ENCODE measurements at regions not wholly inside any gene's neighbourhood (a gene's known extent, or its start where the extent isn't known, plus 50 kb on each side); places are given as distances from the start of the nearest gene placed in this dataset.

DNA sequence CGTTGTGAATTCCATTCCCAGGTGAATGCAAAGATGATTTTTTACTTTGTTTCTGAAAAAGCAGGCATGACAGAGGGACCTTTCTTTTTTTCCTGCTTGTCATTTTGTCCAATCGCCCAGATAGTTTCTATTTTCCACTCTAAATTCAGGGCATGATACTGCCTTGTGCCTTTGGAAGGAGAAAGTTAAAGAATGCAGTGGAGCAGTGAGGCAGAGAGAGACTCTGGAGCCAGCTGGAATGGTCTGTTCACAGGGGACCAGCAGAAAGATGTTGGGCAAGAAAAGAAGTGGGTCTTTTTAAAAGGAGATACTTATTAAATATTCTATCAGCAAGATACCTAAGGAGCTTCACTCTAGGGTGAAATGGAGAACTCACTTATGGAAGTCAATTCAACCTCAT, 532.3 kb downstream of the BRINP1 start:
- Histone ChIP-seq H3K79me1 (ENCODE audit: insufficient read depth, low read depth, low read length, poor library complexity, severe bottlenecking) (no peaks in the 10 kb centered on the region), H3K4ac (ENCODE audit: low read depth, low read length) (no peak overlapping the region), H2BK5ac (ENCODE audit: insufficient read length, low read length) (no peak overlapping the region), H3K4me1 (ENCODE audit: insufficient read depth, low read length) (no peaks in the 10 kb centered on the region), H2BK120ac (ENCODE audit: low read depth, low read length, poor library complexity, severe bottlenecking) (no peak overlapping the region), H2BK12ac (ENCODE audit: insufficient read length, low read depth, low read length) (no peak overlapping the region), H2BK20ac (ENCODE audit: low read depth, low read length, poor library complexity, severe bottlenecking) (no peak overlapping the region), H3K79me2 (ENCODE audit: insufficient read depth, low read length) (no peaks in the 10 kb centered on the region), H3K56ac (ENCODE audit: insufficient read length, low read depth, low read length) (no peak overlapping the region), H4K5ac (ENCODE audit: insufficient read length, low read depth, low read length) (no peak overlapping the region), H3K4me2 (ENCODE audit: insufficient read depth, insufficient read length, low read length) (no peak overlapping the region), H3K23me2 (ENCODE audit: insufficient read length, low read depth, low read length, poor library complexity, severe bottlenecking) (no peaks in the 10 kb centered on the region), H3K23ac (ENCODE audit: insufficient read length, low read depth, low read length) (no peak overlapping the region), H3K27ac (ENCODE audit: insufficient read length, low read depth, low read length) (no peak overlapping the region), H2AFZ (ENCODE audit: low read length) (no peak overlapping the region), H3K9ac (ENCODE audit: extremely low read depth, insufficient read length, low read length) (no peak overlapping the region), H3K14ac (ENCODE audit: insufficient read depth, low read length) (no peak overlapping the region), H4K8ac (replicated peaks; ENCODE audit: insufficient read length, low read depth, low read length) (no peak overlapping the region), H3K9me3 (ENCODE audit: control insufficient read depth, low read depth, low read length) (no peaks in the 10 kb centered on the region), H3T11ph (ENCODE audit: low read length) (no peak overlapping the region), H3K27me3 (ENCODE audit: insufficient read depth, low read length) (no peaks in the 10 kb centered on the region), H4K20me1 (ENCODE audit: control insufficient read depth, insufficient read depth, insufficient read length) (no peaks in the 10 kb centered on the region), H2BK15ac (ENCODE audit: low read depth, low read length) (no peak overlapping the region), H2AK5ac (ENCODE audit: insufficient read length, low read length) (no peak overlapping the region), H3K18ac (ENCODE audit: insufficient read length, low read depth, low read length) (no peak overlapping the region), H4K91ac (ENCODE audit: insufficient read length, low read depth, low read length) (no peak overlapping the region)
- Mint-ChIP-seq H3K4me3 (no peak overlapping the region), H3K36me3 (ENCODE audit: insufficient read depth in 1 of 3, low read depth in 3 of 3) (peaks cover 0 to 7% (median 5%) of the 10 kb centered on the region in 3 experiments; a peak in 2 of 7 replicates), H3K4me1 (no peaks in the 10 kb centered on the region), H3K9me3 (peaks cover 0 to 8% of the 10 kb centered on the region in 2 experiments; a peak in 3 of 5 replicates), H3K27ac (no peak overlapping the region), H3K27me3 (ENCODE audit: low read depth) (no peaks in the 10 kb centered on the region)
- no CpG with 5 or more reads among the region's 2 CpGs for WGBS (ENCODE audit: extremely low coverage, insufficient read length, low lambda C conversion rate)
- TF ChIP-seq, protein P1, sequence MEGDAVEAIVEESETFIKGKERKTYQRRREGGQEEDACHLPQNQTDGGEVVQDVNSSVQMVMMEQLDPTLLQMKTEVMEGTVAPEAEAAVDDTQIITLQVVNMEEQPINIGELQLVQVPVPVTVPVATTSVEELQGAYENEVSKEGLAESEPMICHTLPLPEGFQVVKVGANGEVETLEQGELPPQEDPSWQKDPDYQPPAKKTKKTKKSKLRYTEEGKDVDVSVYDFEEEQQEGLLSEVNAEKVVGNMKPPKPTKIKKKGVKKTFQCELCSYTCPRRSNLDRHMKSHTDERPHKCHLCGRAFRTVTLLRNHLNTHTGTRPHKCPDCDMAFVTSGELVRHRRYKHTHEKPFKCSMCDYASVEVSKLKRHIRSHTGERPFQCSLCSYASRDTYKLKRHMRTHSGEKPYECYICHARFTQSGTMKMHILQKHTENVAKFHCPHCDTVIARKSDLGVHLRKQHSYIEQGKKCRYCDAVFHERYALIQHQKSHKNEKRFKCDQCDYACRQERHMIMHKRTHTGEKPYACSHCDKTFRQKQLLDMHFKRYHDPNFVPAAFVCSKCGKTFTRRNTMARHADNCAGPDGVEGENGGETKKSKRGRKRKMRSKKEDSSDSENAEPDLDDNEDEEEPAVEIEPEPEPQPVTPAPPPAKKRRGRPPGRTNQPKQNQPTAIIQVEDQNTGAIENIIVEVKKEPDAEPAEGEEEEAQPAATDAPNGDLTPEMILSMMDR (conservative IDR thresholded peaks at IDR 0.05) = no peak
- no peak for DNase-seq

Measured in H9 (cell line).